ENCODE measurements at regions not wholly inside any gene's neighbourhood (a gene's known extent, or its start where the extent isn't known, plus 50 kb on each side); places are given as distances from the start of the nearest gene placed in this dataset.

DNA sequence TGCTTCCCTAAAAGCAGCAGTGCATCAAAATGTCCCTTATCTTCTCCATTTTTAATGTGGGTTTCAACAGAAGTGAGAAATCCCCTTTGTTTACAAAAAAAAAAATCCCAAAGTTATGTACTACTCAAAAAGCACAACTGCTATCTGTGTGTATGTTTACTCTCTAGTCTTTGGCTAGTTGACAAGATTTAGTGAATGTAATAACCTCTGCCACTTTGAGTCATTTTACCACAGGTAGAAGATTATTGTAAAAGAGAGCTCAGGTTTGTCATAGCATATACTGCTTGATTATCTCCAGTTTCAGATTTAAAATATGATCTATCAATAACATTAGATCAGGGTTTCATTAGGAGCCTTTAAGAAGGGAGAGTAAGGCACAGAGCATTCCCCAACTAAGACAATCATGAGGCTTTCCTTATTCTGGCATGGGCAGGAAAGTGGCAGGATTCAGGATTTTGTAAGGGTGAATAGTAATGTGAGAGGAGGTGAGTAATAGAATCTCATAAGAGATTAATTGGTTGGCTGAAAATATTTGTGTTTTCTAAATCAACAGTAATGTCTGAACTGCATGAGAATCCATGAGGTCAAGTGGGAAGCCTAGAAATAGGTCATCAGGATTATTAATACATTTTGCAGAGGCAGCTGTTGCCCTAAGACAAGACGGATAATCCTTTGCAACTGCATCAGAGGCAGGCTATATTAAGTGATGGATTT is 1780.3 kb upstream of the LRRTM1 start:
- no peak overlapping the region for H2BK5ac ChIP-seq (ENCODE audit: low read length)
- H3K4me3 ChIP-seq (ENCODE audit: low read length): no peak overlapping the region
- H2AK5ac ChIP-seq (ENCODE audit: low read length): no peak overlapping the region
- H3K4ac ChIP-seq (ENCODE audit: low read depth, low read length): no peak overlapping the region
- no peak overlapping the region for H2BK120ac ChIP-seq (ENCODE audit: low read depth, low read length)
- H2BK15ac ChIP-seq (replicated peaks; ENCODE audit: low read depth): no peak overlapping the region
- no CpG with 5 or more reads among the region's 1 CpG for WGBS (ENCODE audit: extremely low coverage, insufficient coverage, low lambda C conversion rate)
- H3K27me3 ChIP-seq (ENCODE audit: insufficient read depth, low read length, poor library complexity): no peaks in the 10 kb centered on the region
- H3K79me2 ChIP-seq (ENCODE audit: control insufficient read depth, insufficient read depth, low read length): no peaks in the 10 kb centered on the region
- no peak overlapping the region for H3K27ac ChIP-seq (ENCODE audit: low read depth, low read length)
- no peak overlapping the region for H3K9ac ChIP-seq (ENCODE audit: low read length)
- no peak for DNase-seq
- no peaks in the 10 kb centered on the region for H3K79me1 ChIP-seq (ENCODE audit: low read length)
- no peaks in the 10 kb centered on the region for H3K36me3 ChIP-seq (ENCODE audit: control insufficient read depth, insufficient read depth, low read length)
- no peak overlapping the region for H3K4me2 ChIP-seq (ENCODE audit: low read length)
- H3K4me1 ChIP-seq (ENCODE audit: control insufficient read depth, low read depth, low read length): no peaks in the 10 kb centered on the region
- no peak overlapping the region for H4K5ac ChIP-seq (ENCODE audit: low read length)
- H4K8ac ChIP-seq (ENCODE audit: low read depth, low read length): no peak overlapping the region
- H3K23ac ChIP-seq (ENCODE audit: low read length): no peak overlapping the region
- H3K56ac ChIP-seq (ENCODE audit: low read length): no peak overlapping the region
- H3K18ac ChIP-seq (ENCODE audit: low read length): no peak overlapping the region

DNA sequence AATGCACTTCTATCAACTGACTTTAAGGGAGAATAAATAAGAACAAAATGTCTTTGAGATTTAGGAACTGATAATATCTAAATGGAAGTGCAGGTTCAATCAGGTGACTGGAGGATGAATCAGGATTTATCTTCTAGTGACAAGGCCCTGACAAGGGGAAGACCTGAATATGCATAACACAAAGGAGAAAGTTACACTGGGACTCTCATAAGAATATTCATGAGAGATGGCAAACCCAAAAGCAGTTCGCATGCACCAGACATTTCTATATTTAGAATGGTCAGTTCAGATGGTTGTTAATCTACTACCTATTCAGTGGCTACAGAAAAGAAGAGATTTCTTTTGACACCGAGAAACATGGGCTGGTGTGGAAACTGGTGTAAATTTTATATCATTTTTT is 1771.3 kb upstream of the LRRTM1 start:
- H3K56ac ChIP-seq (ENCODE audit: low read length): no peak overlapping the region
- no peak overlapping the region for H3K9ac ChIP-seq (ENCODE audit: low read length)
- no peak for DNase-seq
- no peak overlapping the region for H3K27ac ChIP-seq (ENCODE audit: low read depth, low read length)
- no peaks in the 10 kb centered on the region for H3K79me1 ChIP-seq (ENCODE audit: low read length)
- no peak overlapping the region for H3K23ac ChIP-seq (ENCODE audit: low read length)
- H3K4me3 ChIP-seq (ENCODE audit: low read length): no peak overlapping the region
- no peaks in the 10 kb centered on the region for H3K36me3 ChIP-seq (ENCODE audit: control insufficient read depth, insufficient read depth, low read length)
- H3K27me3 ChIP-seq (ENCODE audit: insufficient read depth, low read length, poor library complexity): no peaks in the 10 kb centered on the region
- no peak overlapping the region for H3K4me2 ChIP-seq (ENCODE audit: low read length)
- H4K5ac ChIP-seq (ENCODE audit: low read length): no peak overlapping the region
- no peak overlapping the region for H4K8ac ChIP-seq (ENCODE audit: low read depth, low read length)
- no peak overlapping the region for H3K4ac ChIP-seq (ENCODE audit: low read depth, low read length)
- H2AK5ac ChIP-seq (ENCODE audit: low read length): no peak overlapping the region
- no peak overlapping the region for H3K18ac ChIP-seq (ENCODE audit: low read length)
- H3K4me1 ChIP-seq (ENCODE audit: control insufficient read depth, low read depth, low read length): no peaks in the 10 kb centered on the region
- no peak overlapping the region for H2BK15ac ChIP-seq (replicated peaks; ENCODE audit: low read depth)
- no peaks in the 10 kb centered on the region for H3K79me2 ChIP-seq (ENCODE audit: control insufficient read depth, insufficient read depth, low read length)
- no peak overlapping the region for H2BK120ac ChIP-seq (ENCODE audit: low read depth, low read length)
- H2BK5ac ChIP-seq (ENCODE audit: low read length): no peak overlapping the region
- WGBS (ENCODE audit: extremely low coverage, insufficient coverage, low lambda C conversion rate): no CpG with 5 or more reads among the region's 2 CpGs

DNA sequence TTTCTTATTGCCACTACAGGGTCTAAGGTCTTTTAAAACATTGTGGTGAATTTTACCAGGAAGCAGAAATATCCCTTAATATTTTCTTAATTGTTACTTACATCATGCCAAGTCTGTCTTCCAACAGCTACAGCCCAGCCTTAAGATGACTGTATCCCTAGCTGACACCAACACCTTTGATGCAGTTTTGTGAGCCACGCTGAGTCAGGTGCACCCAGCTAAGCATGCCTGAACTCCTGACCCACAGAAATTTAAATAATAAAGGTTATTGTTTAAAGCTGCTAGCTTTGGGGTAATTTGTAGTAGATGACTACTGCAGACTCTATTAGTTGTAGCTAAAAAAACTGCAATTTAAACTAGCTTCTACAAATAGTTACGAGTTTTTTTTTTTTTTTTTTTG is 1757.9 kb upstream of the LRRTM1 start:
- H3K23ac ChIP-seq (ENCODE audit: low read length): no peak overlapping the region
- H4K5ac ChIP-seq (ENCODE audit: low read length): no peak overlapping the region
- H3K4ac ChIP-seq (ENCODE audit: low read depth, low read length): no peak overlapping the region
- no peak overlapping the region for H3K4me3 ChIP-seq (ENCODE audit: low read length)
- H3K36me3 ChIP-seq (ENCODE audit: control insufficient read depth, insufficient read depth, low read length): no peaks in the 10 kb centered on the region
- no peak overlapping the region for H3K9ac ChIP-seq (ENCODE audit: low read length)
- H3K4me2 ChIP-seq (ENCODE audit: low read length): no peak overlapping the region
- DNase-seq: no peak
- H2BK5ac ChIP-seq (ENCODE audit: low read length): no peak overlapping the region
- H3K27me3 ChIP-seq (ENCODE audit: insufficient read depth, low read length, poor library complexity): no peaks in the 10 kb centered on the region
- H4K8ac ChIP-seq (ENCODE audit: low read depth, low read length): no peak overlapping the region
- no peaks in the 10 kb centered on the region for H3K79me1 ChIP-seq (ENCODE audit: low read length)
- no peaks in the 10 kb centered on the region for H3K4me1 ChIP-seq (ENCODE audit: control insufficient read depth, low read depth, low read length)
- no peak overlapping the region for H2BK120ac ChIP-seq (ENCODE audit: low read depth, low read length)
- H3K18ac ChIP-seq (ENCODE audit: low read length): no peak overlapping the region
- no peak overlapping the region for H2AK5ac ChIP-seq (ENCODE audit: low read length)
- no CpG with 5 or more reads among the region's 2 CpGs for WGBS (ENCODE audit: extremely low coverage, insufficient coverage, low lambda C conversion rate)
- no peaks in the 10 kb centered on the region for H3K79me2 ChIP-seq (ENCODE audit: control insufficient read depth, insufficient read depth, low read length)
- H3K27ac ChIP-seq (ENCODE audit: low read depth, low read length): no peak overlapping the region
- H3K56ac ChIP-seq (ENCODE audit: low read length): no peak overlapping the region
- no peak overlapping the region for H2BK15ac ChIP-seq (replicated peaks; ENCODE audit: low read depth)

DNA sequence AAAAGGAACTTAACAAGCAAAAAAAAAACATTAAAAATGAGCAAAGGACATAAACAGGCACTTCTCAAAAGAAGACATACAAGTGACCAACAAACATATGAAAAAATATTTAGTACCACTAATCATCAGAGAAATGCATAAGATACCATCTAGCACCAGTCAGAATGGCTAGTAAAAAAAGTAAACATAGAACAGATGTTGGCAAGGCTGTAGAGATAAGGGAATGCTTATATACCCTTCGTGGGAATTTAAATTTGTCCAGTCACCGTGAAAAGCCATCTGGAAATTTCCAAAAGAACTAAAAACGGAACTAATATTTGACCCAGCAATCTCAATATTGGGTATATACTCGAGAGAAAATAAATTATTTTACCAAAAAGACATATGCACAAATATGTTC is 1751.3 kb upstream of the LRRTM1 start:
- Histone ChIP-seq H2BK15ac (replicated peaks; ENCODE audit: low read depth) (no peak overlapping the region), H3K23ac (ENCODE audit: low read length) (no peak overlapping the region), H3K27ac (ENCODE audit: low read depth, low read length) (no peak overlapping the region), H3K4ac (ENCODE audit: low read depth, low read length) (no peak overlapping the region), H2BK120ac (ENCODE audit: low read depth, low read length) (no peak overlapping the region), H3K79me2 (ENCODE audit: control insufficient read depth, insufficient read depth, low read length) (no peaks in the 10 kb centered on the region), H3K79me1 (ENCODE audit: low read length) (no peaks in the 10 kb centered on the region), H4K8ac (ENCODE audit: low read depth, low read length) (no peak overlapping the region), H2AK5ac (ENCODE audit: low read length) (no peak overlapping the region), H4K5ac (ENCODE audit: low read length) (no peak overlapping the region), H3K4me1 (ENCODE audit: control insufficient read depth, low read depth, low read length) (no peaks in the 10 kb centered on the region), H3K18ac (ENCODE audit: low read length) (no peak overlapping the region), H3K27me3 (ENCODE audit: insufficient read depth, low read length, poor library complexity) (no peaks in the 10 kb centered on the region), H2BK5ac (ENCODE audit: low read length) (no peak overlapping the region), H3K4me2 (ENCODE audit: low read length) (no peak overlapping the region), H3K4me3 (ENCODE audit: low read length) (no peak overlapping the region), H3K56ac (ENCODE audit: low read length) (no peak overlapping the region), H3K9ac (ENCODE audit: low read length) (no peak overlapping the region), H3K36me3 (ENCODE audit: control insufficient read depth, insufficient read depth, low read length) (no peaks in the 10 kb centered on the region)
- no peak for DNase-seq
- WGBS (ENCODE audit: extremely low coverage, insufficient coverage, low lambda C conversion rate): no CpG with 5 or more reads among the region's 4 CpGs

DNA sequence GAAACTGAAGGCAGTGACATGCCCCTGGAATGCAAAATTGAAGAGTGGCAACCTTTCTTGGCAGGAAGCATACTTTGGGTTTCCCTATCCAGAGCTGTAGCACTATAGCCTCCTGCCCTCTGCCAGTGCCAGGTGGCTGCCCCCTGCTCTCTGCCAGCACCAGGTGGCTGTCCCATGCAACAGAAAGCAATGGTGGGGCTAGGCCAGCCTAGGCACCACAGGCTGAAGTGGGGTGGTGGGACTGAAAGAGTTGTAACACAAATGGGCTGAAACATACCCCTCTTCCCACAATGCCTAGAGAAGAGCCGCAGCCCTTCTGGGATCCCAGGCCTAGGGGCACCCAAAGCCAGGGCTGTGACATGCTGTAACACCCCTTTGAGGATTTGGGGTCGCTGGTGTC is 1739.3 kb upstream of the LRRTM1 start:
- H3K36me3 ChIP-seq (ENCODE audit: control insufficient read depth, insufficient read depth, low read length): no peaks in the 10 kb centered on the region
- H3K9ac ChIP-seq (ENCODE audit: low read length): no peak overlapping the region
- H3K27me3 ChIP-seq (ENCODE audit: insufficient read depth, low read length, poor library complexity): no peaks in the 10 kb centered on the region
- no peak overlapping the region for H2BK120ac ChIP-seq (ENCODE audit: low read depth, low read length)
- no peak overlapping the region for H3K23ac ChIP-seq (ENCODE audit: low read length)
- WGBS (ENCODE audit: extremely low coverage, insufficient coverage, low lambda C conversion rate): no CpG with 5 or more reads among the region's 2 CpGs
- no peak overlapping the region for H4K5ac ChIP-seq (ENCODE audit: low read length)
- H2BK5ac ChIP-seq (ENCODE audit: low read length): no peak overlapping the region
- no peak overlapping the region for H3K27ac ChIP-seq (ENCODE audit: low read depth, low read length)
- no peaks in the 10 kb centered on the region for H3K79me1 ChIP-seq (ENCODE audit: low read length)
- no peak overlapping the region for H3K18ac ChIP-seq (ENCODE audit: low read length)
- H2BK15ac ChIP-seq (replicated peaks; ENCODE audit: low read depth): no peak overlapping the region
- no peak overlapping the region for H3K4me2 ChIP-seq (ENCODE audit: low read length)
- no peak overlapping the region for H2AK5ac ChIP-seq (ENCODE audit: low read length)
- H3K79me2 ChIP-seq (ENCODE audit: control insufficient read depth, insufficient read depth, low read length): no peaks in the 10 kb centered on the region
- no peak for DNase-seq
- no peaks in the 10 kb centered on the region for H3K4me1 ChIP-seq (ENCODE audit: control insufficient read depth, low read depth, low read length)
- no peak overlapping the region for H3K4me3 ChIP-seq (ENCODE audit: low read length)
- no peak overlapping the region for H3K4ac ChIP-seq (ENCODE audit: low read depth, low read length)
- H3K56ac ChIP-seq (ENCODE audit: low read length): no peak overlapping the region
- H4K8ac ChIP-seq (ENCODE audit: low read depth, low read length): no peak overlapping the region

All from mesendoderm (in vitro differentiated cells).